Activated CD4-positive, alpha-beta T cell treated with anti-CD3 and anti-CD28 coated beads for 36 hours (primary cell): ENCODE measurements at regions not wholly inside any gene's neighbourhood (a gene's known extent, or its start where the extent isn't known, plus 50 kb on each side); places are given as distances from the start of the nearest gene placed in this dataset.

Source experiments
- ATAC-seq: fragments of 200-7000 bp; cut with Tn5 transposase; one replicate; pipeline ENCODE4 v1.10.0; 2021; ENCODE audit warnings: mild to moderate bottlenecking, moderate library complexity
- CTCF ChIA-PET: fragments of 350-600 bp; sonication (Branson Sonifier 250); formaldehyde crosslinking; loops from one replicate; lab custom pipeline; 2021; ENCODE audit warnings: antibody characterized with exemption; lab: Charles Lee
- POLR2A ChIA-PET: fragments of 350-600 bp; sonication (Branson Sonifier 250); formaldehyde crosslinking; loops from one replicate; lab custom pipeline; 2021; ENCODE audit warnings: antibody characterized with exemption, inconsistent platforms; lab: Charles Lee
- DNase-seq: peaks from one replicate; pipeline ENCODE4 v3.0.0-alpha.2; 2020
- H3K27ac Mint-ChIP-seq: one replicate; pipeline ENCODE4 v1.8.0; 2021; ENCODE audit warnings: mixed read lengths
- H3K27me3 Mint-ChIP-seq: one replicate; pipeline ENCODE4 v1.8.0; 2021; ENCODE audit warnings: mixed read lengths
- H3K36me3 Mint-ChIP-seq: one replicate; pipeline ENCODE4 v1.8.0; 2021; ENCODE audit warnings: low read depth, mixed read lengths
- H3K4me1 Mint-ChIP-seq: one replicate; pipeline ENCODE4 v1.8.0; 2021; ENCODE audit warnings: mixed read lengths
- H3K4me3 Mint-ChIP-seq: one replicate; pipeline ENCODE4 v1.8.0; 2021; ENCODE audit warnings: mild to moderate bottlenecking, moderate library complexity, mixed read lengths
- H3K9me3 Mint-ChIP-seq: one replicate; pipeline ENCODE4 v1.8.0; 2021; ENCODE audit warnings: low read depth, mixed read lengths
- intact Hi-C, 2 experiments: fragments of 100-400 bp; cut with DNase I in 1 of 2; cut with micrococcal nuclease in 1 of 2; formaldehyde crosslinking; loops; one replicate each; pipeline versions ENCODE4 v1.14.2 to v1.15.1; 2022 to 2024; cut with DNase I, micrococcal nuclease

GRCh38 chr2:204012072-204012653, 75.6 kb downstream of the ICOS start:
- POLR2A ChIA-PET: no interaction called here
- peak overlapping the region; percentile 72 for H3K27ac Mint-ChIP-seq
- peaks cover 13% of the 10 kb centered on the region for H3K36me3 Mint-ChIP-seq
- intact Hi-C loops: no loop called here
- H3K4me3 Mint-ChIP-seq: no peak overlapping the region
- H3K9me3 Mint-ChIP-seq: peaks cover 15% of the 10 kb centered on the region
- peaks cover 84% of the 10 kb centered on the region for H3K4me1 Mint-ChIP-seq
- H3K27me3 Mint-ChIP-seq: no peaks in the 10 kb centered on the region
- DNase-seq: no peak
- ATAC-seq: no peak
- CTCF ChIA-PET: interaction anchor here (0.8 to 1.5 kb wide), 3 partner anchors 12 to 445 kb away, joined by 3 to 5 read pairs (median 3); no protein-coding TSS in a partner anchor

- H3K36me3 Mint-ChIP-seq: peaks cover 12% of the 10 kb centered on the region
- H3K9me3 Mint-ChIP-seq: peaks cover 19% of the 10 kb centered on the region
- DNase-seq: peak; percentile 52
- H3K27ac Mint-ChIP-seq: peak overlapping the region; percentile 92
- peak; percentile 44 for ATAC-seq
- H3K4me3 Mint-ChIP-seq: no peak overlapping the region
- POLR2A ChIA-PET: interaction anchor here (0.6 to 1.7 kb wide), 4 partner anchors 9 to 147 kb away, joined by 3 to 12 read pairs (median 4); no protein-coding TSS in a partner anchor
- peaks cover 84% of the 10 kb centered on the region for H3K4me1 Mint-ChIP-seq
- intact Hi-C loops: loop anchor here (1.0 to 5.0 kb wide), 7 partner anchors 10 to 283 kb away; partner anchors contain the start of gene ICOS (in 1 of the 2)
- CTCF ChIA-PET: interaction anchor here (0.6 to 2.5 kb wide), 6 partner anchors 9 to 422 kb away, joined by 3 to 7 read pairs (median 3); no protein-coding TSS in a partner anchor
- no peaks in the 10 kb centered on the region for H3K27me3 Mint-ChIP-seq
Observed at GRCh38 chr2:204015118-204015843, 78.7 kb downstream of the ICOS start.

GRCh38 chr2:204018717-204019116, 82.2 kb downstream of the ICOS start:
- Mint-ChIP-seq H3K4me1 (peaks cover 84% of the 10 kb centered on the region), H3K36me3 (peaks cover 12% of the 10 kb centered on the region), H3K4me3 (no peak overlapping the region), H3K9me3 (peaks cover 20% of the 10 kb centered on the region), H3K27me3 (no peaks in the 10 kb centered on the region), H3K27ac (peak overlapping the region; percentile 89)
- ATAC-seq (no peak), DNase-seq (no peak)
- CTCF ChIA-PET: interaction anchor here (0.5 to 1.2 kb wide), 5 partner anchors 12 to 191 kb away, joined by 3 to 4 read pairs (median 3); no protein-coding TSS in a partner anchor
- intact Hi-C loops: loop anchor here (1.0 to 5.0 kb wide), 12 partner anchors 8 to 286 kb away; no protein-coding TSS in a partner anchor
- POLR2A ChIA-PET: no interaction called here

GRCh38 chr2:204019572-204020501, 83.3 kb downstream of the ICOS start:
- Mint-ChIP-seq H3K27ac (peak overlapping the region; percentile 89), H3K4me1 (peaks cover 77% of the 10 kb centered on the region), H3K27me3 (no peaks in the 10 kb centered on the region), H3K4me3 (no peak overlapping the region), H3K36me3 (peaks cover 12% of the 10 kb centered on the region), H3K9me3 (peaks cover 18% of the 10 kb centered on the region)
- peak; percentile 83 for ATAC-seq
- ChIA-PET POLR2A (interaction anchor here (0.5 to 1.0 kb wide), 5 partner anchors 14 to 279 kb away, joined by 3 to 4 read pairs (median 4); no protein-coding TSS in a partner anchor), CTCF (interaction anchor here (0.6 to 1.4 kb wide), 8 partner anchors 21 to 210 kb away, joined by 3 to 4 read pairs (median 3); no protein-coding TSS in a partner anchor)
- DNase-seq: peak; percentile 85
- intact Hi-C loops: loop anchor here (1.0 to 5.0 kb wide), 12 partner anchors 10 to 288 kb away; no protein-coding TSS in a partner anchor

GRCh38 chr2:204021290-204022081, 84.9 kb downstream of the ICOS start:
- CTCF ChIA-PET: interaction anchor here (0.8 to 4.2 kb wide), 6 partner anchors 16 to 157 kb away, joined by 3 to 15 read pairs (median 4); no protein-coding TSS in a partner anchor
- no peak for ATAC-seq

GRCh38 chr2:204022550-204022949, 86.0 kb downstream of the ICOS start:
- DNase-seq (peak; percentile 43), ATAC-seq (peak; percentile 27)
- H3K36me3 Mint-ChIP-seq: peaks cover 7% of the 10 kb centered on the region
- H3K27me3 Mint-ChIP-seq: no peaks in the 10 kb centered on the region
- intact Hi-C loops: no loop called here
- ChIA-PET POLR2A (interaction anchor here (1.1 kb wide), 2 partner anchors 16 to 64 kb away, joined by 3 to 4 read pairs; no protein-coding TSS in a partner anchor), CTCF (interaction anchor here (0.6 to 4.2 kb wide), 15 partner anchors 8 to 291 kb away, joined by 3 to 15 read pairs (median 3); no protein-coding TSS in a partner anchor)
- H3K27ac Mint-ChIP-seq: peak overlapping the region; percentile 86
- H3K4me3 Mint-ChIP-seq: no peak overlapping the region
- H3K4me1 Mint-ChIP-seq: peaks cover 68% of the 10 kb centered on the region
- H3K9me3 Mint-ChIP-seq: peaks cover 11% of the 10 kb centered on the region

More at GRCh38 chr2:204021290-204022081, 84.9 kb downstream of the ICOS start:
- intact Hi-C loops: no loop called here
- H3K9me3 Mint-ChIP-seq: peaks cover 14% of the 10 kb centered on the region
- no peak overlapping the region for H3K27ac Mint-ChIP-seq
- H3K4me3 Mint-ChIP-seq: no peak overlapping the region
- peaks cover 11% of the 10 kb centered on the region for H3K36me3 Mint-ChIP-seq
- no peak for DNase-seq
- H3K4me1 Mint-ChIP-seq: peaks cover 67% of the 10 kb centered on the region
- POLR2A ChIA-PET: no interaction called here
- H3K27me3 Mint-ChIP-seq: no peaks in the 10 kb centered on the region

GRCh38 chr2:204023088-204023487, 86.5 kb downstream of the ICOS start:
- ChIA-PET CTCF (interaction anchor here (0.7 to 4.2 kb wide), 16 partner anchors 8 to 543 kb away, joined by 3 to 15 read pairs (median 4); no protein-coding TSS in a partner anchor), POLR2A (interaction anchor here (0.5 to 1.1 kb wide), 3 partner anchors 17 to 82 kb away, joined by 3 to 5 read pairs (median 4); no protein-coding TSS in a partner anchor)
- peak overlapping the region; percentile 18 for H3K4me3 Mint-ChIP-seq
- intact Hi-C loops: no loop called here
- H3K27ac Mint-ChIP-seq: peak overlapping the region; percentile 86
- H3K9me3 Mint-ChIP-seq: peaks cover 6% of the 10 kb centered on the region
- ATAC-seq (no peak), DNase-seq (no peak)
- no peaks in the 10 kb centered on the region for H3K27me3 Mint-ChIP-seq
- H3K36me3 Mint-ChIP-seq: peaks cover 2% of the 10 kb centered on the region
- peaks cover 66% of the 10 kb centered on the region for H3K4me1 Mint-ChIP-seq

GRCh38 chr2:204024503-204024902, 87.9 kb downstream of the ICOS start:
- POLR2A ChIA-PET: interaction anchor here (0.8 kb wide), 1 partner anchor 10 kb away, joined by 4 read pairs; no protein-coding TSS in a partner anchor
- Mint-ChIP-seq H3K4me1 (peaks cover 52% of the 10 kb centered on the region), H3K9me3 (peaks cover 8% of the 10 kb centered on the region), H3K27ac (no peak overlapping the region), H3K4me3 (no peak overlapping the region), H3K36me3 (peaks cover 2% of the 10 kb centered on the region), H3K27me3 (no peaks in the 10 kb centered on the region)
- peak; percentile 50 for DNase-seq
- no peak for ATAC-seq
- intact Hi-C loops: loop anchor here (1.0 to 2.0 kb wide), 3 partner anchors 48 to 154 kb away; no protein-coding TSS in a partner anchor
- CTCF ChIA-PET: interaction anchor here (0.7 to 4.2 kb wide), 15 partner anchors 9 to 237 kb away, joined by 3 to 15 read pairs (median 4); no protein-coding TSS in a partner anchor

- Mint-ChIP-seq H3K9me3 (peaks cover 7% of the 10 kb centered on the region), H3K36me3 (peaks cover 2% of the 10 kb centered on the region), H3K27me3 (no peaks in the 10 kb centered on the region), H3K4me1 (peaks cover 47% of the 10 kb centered on the region), H3K27ac (no peak overlapping the region), H3K4me3 (no peak overlapping the region)
- ChIA-PET CTCF (interaction anchor here (0.8 to 4.2 kb wide), 8 partner anchors 22 to 121 kb away, joined by 3 to 14 read pairs (median 4); no protein-coding TSS in a partner anchor), POLR2A (interaction anchor here (0.8 kb wide), 1 partner anchor 9 kb away, joined by 4 read pairs; no protein-coding TSS in a partner anchor)
- intact Hi-C loops: loop anchor here (1.0 to 2.0 kb wide), 3 partner anchors 47 to 154 kb away; no protein-coding TSS in a partner anchor
- no peak for ATAC-seq
- no peak for DNase-seq
Observed at GRCh38 chr2:204024906-204025475, 88.4 kb downstream of the ICOS start.
